ENCODE measurements at regions not wholly inside any gene's neighbourhood (a gene's known extent, or its start where the extent isn't known, plus 50 kb on each side); places are given as distances from the start of the nearest gene placed in this dataset.

GRCh38 chr5:109484597-109484996, 74.8 kb upstream of the PJA2 start:
- TF ChIP-seq CTCF (IDR thresholded peaks at IDR 0.05; ENCODE audit: control insufficient read depth, insufficient read depth, low read depth, low read length, missing control alignments), result no peak
- H3K4me3 ChIP-seq (ENCODE audit: control insufficient read depth, low read depth, low read length), result no peak overlapping the region
- no peak for DNase-seq (ENCODE audit: low read depth)

- TF ChIP-seq CTCF (IDR thresholded peaks at IDR 0.05; ENCODE audit: control insufficient read depth, insufficient read depth, low read depth, low read length, missing control alignments), result no peak
- no peak for DNase-seq (ENCODE audit: low read depth)
- no peak overlapping the region for H3K4me3 ChIP-seq (ENCODE audit: control insufficient read depth, low read depth, low read length)
Measured at GRCh38 chr5:109483395-109483971, 73.7 kb upstream of the PJA2 start.

GRCh38 chr5:109482748-109483147, 73.0 kb upstream of the PJA2 start:
- no peak overlapping the region for H3K4me3 ChIP-seq (ENCODE audit: control insufficient read depth, low read depth, low read length)
- TF ChIP-seq CTCF (IDR thresholded peaks at IDR 0.05; ENCODE audit: control insufficient read depth, insufficient read depth, low read depth, low read length, missing control alignments), result no peak
- DNase-seq (ENCODE audit: low read depth), result no peak

- no peak for DNase-seq (ENCODE audit: low read depth)
- H3K4me3 ChIP-seq (ENCODE audit: control insufficient read depth, low read depth, low read length), result no peak overlapping the region
- TF ChIP-seq CTCF (IDR thresholded peaks at IDR 0.05; ENCODE audit: control insufficient read depth, insufficient read depth, low read depth, low read length, missing control alignments), result peak; percentile 39
Measured at GRCh38 chr5:109479260-109479860, 69.6 kb upstream of the PJA2 start.

GRCh38 chr5:109478830-109479229, 69.1 kb upstream of the PJA2 start:
- no peak for TF ChIP-seq CTCF (IDR thresholded peaks at IDR 0.05; ENCODE audit: control insufficient read depth, insufficient read depth, low read depth, low read length, missing control alignments)
- H3K4me3 ChIP-seq (ENCODE audit: control insufficient read depth, low read depth, low read length), result no peak overlapping the region
- DNase-seq (ENCODE audit: low read depth), result no peak

GRCh38 chr5:109476292-109476691, 66.5 kb upstream of the PJA2 start:
- H3K4me3 ChIP-seq (ENCODE audit: control insufficient read depth, low read depth, low read length), result no peak overlapping the region
- DNase-seq (ENCODE audit: low read depth), result no peak
- TF ChIP-seq CTCF (IDR thresholded peaks at IDR 0.05; ENCODE audit: control insufficient read depth, insufficient read depth, low read depth, low read length, missing control alignments), result no peak

Measured in AG09309 (cell line).